H9 (cell line): ENCODE measurements at regions not wholly inside any gene's neighbourhood (a gene's known extent, or its start where the extent isn't known, plus 50 kb on each side); places are given as distances from the start of the nearest gene placed in this dataset.

Experiments
- DNase-seq: peaks from one replicate; pipeline ENCODE4 v3.0.0-alpha.2; 2017
- H2AFZ ChIP-seq: one replicate; pipeline ENCODE4 v1.6.1; 2013; ENCODE audit warnings: mild to moderate bottlenecking, low read length, control low read depth, moderate library complexity
- H2AK5ac ChIP-seq: 2 replicates; pipeline ENCODE4 v1.6.1; 2013; ENCODE audit warnings: low read length, control low read depth, mixed read lengths; ENCODE audit not compliant: insufficient read length
- H2BK120ac ChIP-seq: one replicate; pipeline ENCODE4 v1.6.1; 2013; ENCODE audit warnings: low read depth, mild to moderate bottlenecking, low read length, control low read depth, inconsistent platforms; ENCODE audit not compliant: poor library complexity, severe bottlenecking
- H2BK12ac ChIP-seq: 2 replicates; pipeline ENCODE4 v1.6.1; 2013; ENCODE audit warnings: low read length, control low read depth, mixed read lengths, low read depth; ENCODE audit not compliant: insufficient read length
- H2BK15ac ChIP-seq: 2 replicates; pipeline ENCODE4 v1.6.1; 2013; ENCODE audit warnings: low read depth, low read length, control low read depth
- H2BK20ac ChIP-seq: one replicate; pipeline ENCODE4 v1.6.1; 2013; ENCODE audit warnings: low read depth, mild to moderate bottlenecking, low read length, control low read depth, inconsistent platforms; ENCODE audit not compliant: poor library complexity, severe bottlenecking
- H2BK5ac ChIP-seq: 2 replicates; pipeline ENCODE4 v1.6.1; 2013; ENCODE audit warnings: low read length, control low read depth, mixed read lengths; ENCODE audit not compliant: insufficient read length
- H3K14ac ChIP-seq: 2 replicates; pipeline ENCODE4 v1.6.1; 2013; ENCODE audit warnings: low read length, control low read depth; ENCODE audit not compliant: insufficient read depth
- H3K18ac ChIP-seq: 2 replicates; pipeline ENCODE4 v1.6.1; 2013; ENCODE audit warnings: low read depth, mild to moderate bottlenecking, mixed read lengths, low read length, control low read depth; ENCODE audit not compliant: insufficient read length
- H3K23ac ChIP-seq: 2 replicates; pipeline ENCODE4 v1.6.1; 2013; ENCODE audit warnings: low read length, control low read depth, mixed read lengths, low read depth; ENCODE audit not compliant: insufficient read length
- H3K23me2 ChIP-seq: 2 replicates; pipeline ENCODE4 v1.6.1; 2013; ENCODE audit warnings: low read depth, mild to moderate bottlenecking, mixed read lengths, low read length, control low read depth; ENCODE audit not compliant: insufficient read length, poor library complexity, severe bottlenecking
- H3K27ac ChIP-seq: 2 replicates; pipeline ENCODE4 v1.5.1; 2013; ENCODE audit warnings: low read length, control low read depth, mixed read lengths, low read depth; ENCODE audit not compliant: insufficient read length
- H3K27me3 ChIP-seq: 2 replicates; pipeline ENCODE4 v1.6.1; 2013; ENCODE audit warnings: low read length, control low read depth, inconsistent platforms; ENCODE audit not compliant: insufficient read depth
- H3K4ac ChIP-seq: 2 replicates; pipeline ENCODE4 v1.6.1; 2013; ENCODE audit warnings: low read depth, mild to moderate bottlenecking, control low read depth, inconsistent platforms, low read length, moderate library complexity
- H3K4me1 ChIP-seq: 2 replicates; pipeline ENCODE4 v1.6.1; 2013; ENCODE audit warnings: low read length, control low read depth, inconsistent platforms; ENCODE audit not compliant: insufficient read depth
- H3K4me2 ChIP-seq: 2 replicates; pipeline ENCODE4 v1.6.1; 2013; ENCODE audit warnings: low read length, control low read depth, mixed read lengths; ENCODE audit not compliant: insufficient read length, insufficient read depth
- H3K56ac ChIP-seq: 2 replicates; pipeline ENCODE4 v1.6.1; 2013; ENCODE audit warnings: low read depth, mild to moderate bottlenecking, mixed read lengths, low read length, control low read depth; ENCODE audit not compliant: insufficient read length
- H3K79me1 ChIP-seq: 2 replicates; pipeline ENCODE4 v1.6.1; 2013; ENCODE audit warnings: low read depth, mild to moderate bottlenecking, moderate library complexity, low read length, control low read depth, inconsistent platforms; ENCODE audit not compliant: insufficient read depth, poor library complexity, severe bottlenecking
- H3K79me2 ChIP-seq: 2 replicates; pipeline ENCODE4 v1.6.1; 2013; ENCODE audit warnings: low read length, control low read depth, inconsistent platforms; ENCODE audit not compliant: insufficient read depth
- H3K9ac ChIP-seq: 2 replicates; pipeline ENCODE4 v1.6.1; 2013; ENCODE audit warnings: low read length, control low read depth, mixed read lengths; ENCODE audit not compliant: insufficient read length; ENCODE audit errors: extremely low read depth
- H3K9me3 ChIP-seq: one replicate; pipeline ENCODE4 v1.6.1; 2013; ENCODE audit warnings: low read depth, low read length, inconsistent platforms; ENCODE audit not compliant: control insufficient read depth
- H3T11ph ChIP-seq: one replicate; pipeline ENCODE4 v1.6.1; 2013; ENCODE audit warnings: mild to moderate bottlenecking, low read length, control low read depth, inconsistent platforms
- H4K20me1 ChIP-seq: one replicate; pipeline ENCODE4 v1.6.1; 2013; ENCODE audit not compliant: control insufficient read depth, insufficient read length, insufficient read depth
- H4K5ac ChIP-seq: 2 replicates; pipeline ENCODE4 v1.6.1; 2013; ENCODE audit warnings: low read depth, mild to moderate bottlenecking, mixed read lengths, low read length, control low read depth; ENCODE audit not compliant: insufficient read length
- H4K8ac ChIP-seq: replicated peaks from 2 replicates; pipeline ENCODE4 v1.6.1; 2013; ENCODE audit warnings: low read length, control low read depth, mixed read lengths, low read depth; ENCODE audit not compliant: insufficient read length
- H4K91ac ChIP-seq: 2 replicates; pipeline ENCODE4 v1.6.1; 2013; ENCODE audit warnings: low read depth, mild to moderate bottlenecking, moderate library complexity, mixed read lengths, low read length, control low read depth; ENCODE audit not compliant: insufficient read length
- H3K27ac Mint-ChIP-seq, 3 experiments: 2 replicates in 2 of 3; 3 replicates in 1 of 3; pipeline ENCODE4 v1.8.0; 2020 to 2021; ENCODE audit warnings: mixed read lengths in 3 of 3, mild to moderate bottlenecking in 1 of 3, moderate library complexity in 1 of 3
- H3K27me3 Mint-ChIP-seq: 2 replicates; pipeline ENCODE4 v1.8.0; 2021; ENCODE audit warnings: low read depth, mild to moderate bottlenecking, moderate library complexity, mixed read lengths
- H3K36me3 Mint-ChIP-seq, 3 experiments: 2 replicates in 2 of 3; 3 replicates in 1 of 3; pipeline ENCODE4 v1.8.0; 2020 to 2021; ENCODE audit warnings: low read depth in 3 of 3, mixed read lengths in 3 of 3; ENCODE audit not compliant: insufficient read depth in 1 of 3
- H3K4me1 Mint-ChIP-seq, 2 experiments: 2 replicates each; pipeline ENCODE4 v1.8.0; 2020; ENCODE audit warnings: mixed read lengths in 2 of 2
- H3K4me3 Mint-ChIP-seq, 2 experiments: 2 replicates in 1 of 2; 3 replicates in 1 of 2; pipeline ENCODE4 v1.8.0; 2020 to 2021; ENCODE audit warnings: mild to moderate bottlenecking in 2 of 2, mixed read lengths in 2 of 2, moderate library complexity in 1 of 2
- H3K9me3 Mint-ChIP-seq, 2 experiments: 2 replicates in 1 of 2; 3 replicates in 1 of 2; pipeline ENCODE4 v1.8.0; 2020; ENCODE audit warnings: mild to moderate bottlenecking in 2 of 2, mixed read lengths in 2 of 2, moderate library complexity in 1 of 2
- CTCF ChIP-seq: fragments of 200-600 bp; sonication (generic); conservative IDR thresholded peaks from 3 replicates; pipeline ENCODE4 v1.8.0; 2021; ENCODE audit warnings: antibody characterized with exemption, mild to moderate bottlenecking
- WGBS: extraction: QIAGEN DNeasy Blood & Tissue Kit; methylation state at CpG from one replicate; pipeline ENCODE4 v1.1.7; 2013; ENCODE audit warnings: missing lambda C conversion rate, low lambda C conversion rate, mixed read lengths; ENCODE audit not compliant: insufficient read length; ENCODE audit errors: extremely low coverage; 5-methylcytosine and 5-hydroxymethylcytosine counted together

- TF ChIP-seq CTCF: no peak
- Histone ChIP-seq H3K56ac (no peak overlapping the region), H2BK12ac (no peak overlapping the region), H4K8ac (no peak overlapping the region), H3T11ph (no peak overlapping the region), H3K4me2 (no peak overlapping the region), H3K27ac (no peak overlapping the region), H3K18ac (no peak overlapping the region), H2AK5ac (no peak overlapping the region), H3K79me1 (no peaks in the 10 kb centered on the region), H2BK20ac (no peak overlapping the region), H3K14ac (no peak overlapping the region), H3K4me1 (peaks cover 3% of the 10 kb centered on the region; the same call in 1 of the 2 replicates), H4K20me1 (no peaks in the 10 kb centered on the region), H3K79me2 (no peaks in the 10 kb centered on the region), H2BK120ac (no peak overlapping the region), H4K5ac (no peak overlapping the region), H3K4ac (no peak overlapping the region), H3K23ac (no peak overlapping the region), H3K9me3 (no peaks in the 10 kb centered on the region), H2AFZ (no peak overlapping the region), H4K91ac (no peak overlapping the region), H2BK5ac (no peak overlapping the region), H3K9ac (no peak overlapping the region), H2BK15ac (no peak overlapping the region), H3K27me3 (no peaks in the 10 kb centered on the region; the same call in 1 of the 2 replicates), H3K23me2 (no peaks in the 10 kb centered on the region)
- Mint-ChIP-seq H3K36me3 (no peaks in the 10 kb centered on the region), H3K27me3 (no peaks in the 10 kb centered on the region), H3K9me3 (no peaks in the 10 kb centered on the region), H3K4me1 (peaks cover 6 to 10% of the 10 kb centered on the region in 2 experiments; a peak in 2 of 4 replicates), H3K27ac (no peak overlapping the region; a peak in 1 of 7 replicates), H3K4me3 (no peak overlapping the region)
- DNase-seq: no peak
- WGBS: no CpG with 5 or more reads among the region's 14 CpGs
Measured at GRCh38 chr4:125676156-125676555, 361.4 kb downstream of the FAT4 start.
